AG04449 (cell line): ENCODE measurements at regions not wholly inside any gene's neighbourhood (a gene's known extent, or its start where the extent isn't known, plus 50 kb on each side); places are given as distances from the start of the nearest gene placed in this dataset.

ENCODE experiments used
- CTCF ChIA-PET: fragments of 350-600 bp; formaldehyde crosslinking; extraction: SDS; loops from one replicate; lab custom pipeline; 2021; ENCODE audit warnings: antibody characterized with exemption; lab: Yijun Ruan, JAX
- POLR2A ChIA-PET: fragments of 400-600, 350-600 bp; formaldehyde crosslinking; extraction: SDS; loops from one replicate; lab custom pipeline; 2020; ENCODE audit warnings: antibody characterized with exemption, inconsistent platforms; lab: Yijun Ruan, JAX
- DNase-seq: peaks from one replicate; pipeline ENCODE4 v3.0.0-alpha.2; 2010; ENCODE audit warnings: low read depth, low spot score
- H3K4me3 ChIP-seq: 2 replicates; pipeline ENCODE4 v1.5.1; 2011; ENCODE audit warnings: low read depth, mild to moderate bottlenecking, control low read depth, low read length
- CTCF ChIP-seq: IDR thresholded peaks from one replicate; pipeline ENCODE4 v1.5.1; 2011; ENCODE audit warnings: mild to moderate bottlenecking, moderate library complexity, low read length, control low read depth, inconsistent platforms; ENCODE audit not compliant: insufficient read depth; ENCODE audit errors: missing control alignments

GRCh38 chr9:78680196-78680595, 383.3 kb downstream of the PSAT1 start:
- DNase-seq, result no peak
- POLR2A ChIA-PET, result no interaction called here
- no peak for TF ChIP-seq CTCF
- no peak overlapping the region for H3K4me3 ChIP-seq
- CTCF ChIA-PET, result interaction anchor here (1.2 kb wide), 1 partner anchor 10 kb away, joined by 3 read pairs; no protein-coding TSS in a partner anchor

- H3K4me3 ChIP-seq, result no peak overlapping the region
- DNase-seq, result no peak
- POLR2A ChIA-PET, result no interaction called here
- no peak for TF ChIP-seq CTCF
- CTCF ChIA-PET, result interaction anchor here (1.8 kb wide), 1 partner anchor 12 kb away, joined by 5 read pairs; no protein-coding TSS in a partner anchor
These were observed 385.3 kb downstream of the PSAT1 start for GRCh38 chr9:78682216-78682615.

- POLR2A ChIA-PET, result no interaction called here
- no peak for DNase-seq
- no peak for TF ChIP-seq CTCF
- CTCF ChIA-PET, result no interaction called here
- no peak overlapping the region for H3K4me3 ChIP-seq
These were observed 388.5 kb downstream of the PSAT1 start for GRCh38 chr9:78685471-78685870.

GRCh38 chr9:78688796-78689195, 391.9 kb downstream of the PSAT1 start:
- POLR2A ChIA-PET, result no interaction called here
- CTCF ChIA-PET, result no interaction called here
- DNase-seq, result no peak
- TF ChIP-seq CTCF, result no peak
- H3K4me3 ChIP-seq, result no peak overlapping the region

- ChIA-PET CTCF (interaction anchor here (1.7 kb wide), 1 partner anchor 61 kb away, joined by 4 read pairs; no protein-coding TSS in a partner anchor), POLR2A (no interaction called here)
- H3K4me3 ChIP-seq, result no peak overlapping the region
- no peak for TF ChIP-seq CTCF
- DNase-seq, result no peak
These were observed 394.6 kb downstream of the PSAT1 start for GRCh38 chr9:78691542-78691941.

- DNase-seq, result no peak
- ChIA-PET POLR2A (no interaction called here), CTCF (no interaction called here)
- no peak for TF ChIP-seq CTCF
- H3K4me3 ChIP-seq, result no peak overlapping the region
These were observed 395.9 kb downstream of the PSAT1 start for GRCh38 chr9:78692871-78693270.
